RPMI8226 (cell line): ENCODE measurements at regions not wholly inside any gene's neighbourhood (a gene's known extent, or its start where the extent isn't known, plus 50 kb on each side); places are given as distances from the start of the nearest gene placed in this dataset.
A peak's percentile ranks its signal among the peaks of the same experiment; 100 is the strongest.
"Not testable (repeated sequence)": the region's sequence is repeated elsewhere in the genome, so short reads cannot be mapped to it uniquely, and the experiment has no call there.

Experiments used
- DNase-seq: peaks from one replicate; pipeline ENCODE4 v3.0.0-alpha.2; 2015

GRCh38 chr12:47340411-47341015, 260.8 kb upstream of the AMIGO2 start:
- no peak for DNase-seq

- no peak for DNase-seq
These were observed 257.8 kb upstream of the AMIGO2 start for GRCh38 chr12:47337581-47337980.

GRCh38 chr12:47333271-47333858, 253.6 kb upstream of the AMIGO2 start:
- not testable (repeated sequence) for DNase-seq

GRCh38 chr12:47328831-47329545, 249.2 kb upstream of the AMIGO2 start:
- no peak for DNase-seq

GRCh38 chr12:47326190-47326589, 246.4 kb upstream of the AMIGO2 start:
- DNase-seq: no peak

GRCh38 chr12:47323802-47324201, 244.0 kb upstream of the AMIGO2 start:
- DNase-seq: no peak

- DNase-seq: no peak
These were observed 241.7 kb upstream of the AMIGO2 start for GRCh38 chr12:47321436-47321835.

- no peak for DNase-seq
These were observed 240.0 kb upstream of the AMIGO2 start for GRCh38 chr12:47319746-47320145.

GRCh38 chr12:47318963-47319362, 239.2 kb upstream of the AMIGO2 start:
- no peak for DNase-seq

GRCh38 chr12:47317175-47317915, 237.6 kb upstream of the AMIGO2 start:
- DNase-seq: peak; percentile 45

- DNase-seq: no peak
These were observed 236.9 kb upstream of the AMIGO2 start for GRCh38 chr12:47316609-47317049.

GRCh38 chr12:47314996-47315395, 235.2 kb upstream of the AMIGO2 start:
- DNase-seq: no peak

GRCh38 chr12:47312808-47313426, 233.2 kb upstream of the AMIGO2 start:
- peak; percentile 72 for DNase-seq

- no peak for DNase-seq
These were observed 232.4 kb upstream of the AMIGO2 start for GRCh38 chr12:47312147-47312546.

- DNase-seq: no peak
These were observed 231.8 kb upstream of the AMIGO2 start for GRCh38 chr12:47311568-47311967.

- no peak for DNase-seq
These were observed 231.3 kb upstream of the AMIGO2 start for GRCh38 chr12:47311010-47311409.

- no peak for DNase-seq
These were observed 228.9 kb upstream of the AMIGO2 start for GRCh38 chr12:47308672-47309071.

GRCh38 chr12:47307680-47308399, 228.1 kb upstream of the AMIGO2 start:
- DNase-seq: peak; percentile 44

GRCh38 chr12:47306773-47307679, 227.3 kb upstream of the AMIGO2 start:
- DNase-seq: not testable (repeated sequence)

- no peak for DNase-seq
These were observed 226.4 kb upstream of the AMIGO2 start for GRCh38 chr12:47306130-47306529.

GRCh38 chr12:47305464-47305863, 225.7 kb upstream of the AMIGO2 start:
- no peak for DNase-seq
